Fibroblast of skin of scalp (primary cell): ENCODE measurements at regions not wholly inside any gene's neighbourhood (a gene's known extent, or its start where the extent isn't known, plus 50 kb on each side); places are given as distances from the start of the nearest gene placed in this dataset.

ENCODE experiments used
- DNase-seq: peaks from one replicate; pipeline ENCODE4 v3.0.0-alpha.2; 2013

- DNase-seq, result no peak
These were observed 110.1 kb upstream of the LPP start for GRCh38 chr3:188043891-188044290.

GRCh38 chr3:188046561-188047211 lies 107.3 kb upstream of the LPP start:
- DNase-seq, result peak; percentile 32

DNA sequence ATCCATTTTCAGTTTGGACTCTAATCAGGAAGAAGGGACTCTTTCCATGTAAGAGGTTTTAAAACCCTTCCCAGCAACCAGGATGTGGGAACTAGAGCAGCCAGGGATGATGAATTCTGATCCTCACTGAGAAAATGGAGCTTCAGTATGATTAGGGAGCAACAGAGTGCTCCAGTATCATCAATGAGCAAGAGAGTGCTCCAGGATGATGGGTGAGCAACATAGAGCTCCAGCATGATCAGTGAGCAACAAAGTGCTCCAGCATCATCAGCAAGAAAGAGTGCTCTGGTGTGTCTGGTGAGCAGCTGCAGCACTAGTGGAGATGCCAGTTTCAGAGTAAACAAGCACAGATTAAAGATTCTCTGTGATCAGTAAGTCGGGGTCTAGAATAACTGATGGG lies 106.4 kb upstream of the LPP start:
- no peak for DNase-seq

DNA sequence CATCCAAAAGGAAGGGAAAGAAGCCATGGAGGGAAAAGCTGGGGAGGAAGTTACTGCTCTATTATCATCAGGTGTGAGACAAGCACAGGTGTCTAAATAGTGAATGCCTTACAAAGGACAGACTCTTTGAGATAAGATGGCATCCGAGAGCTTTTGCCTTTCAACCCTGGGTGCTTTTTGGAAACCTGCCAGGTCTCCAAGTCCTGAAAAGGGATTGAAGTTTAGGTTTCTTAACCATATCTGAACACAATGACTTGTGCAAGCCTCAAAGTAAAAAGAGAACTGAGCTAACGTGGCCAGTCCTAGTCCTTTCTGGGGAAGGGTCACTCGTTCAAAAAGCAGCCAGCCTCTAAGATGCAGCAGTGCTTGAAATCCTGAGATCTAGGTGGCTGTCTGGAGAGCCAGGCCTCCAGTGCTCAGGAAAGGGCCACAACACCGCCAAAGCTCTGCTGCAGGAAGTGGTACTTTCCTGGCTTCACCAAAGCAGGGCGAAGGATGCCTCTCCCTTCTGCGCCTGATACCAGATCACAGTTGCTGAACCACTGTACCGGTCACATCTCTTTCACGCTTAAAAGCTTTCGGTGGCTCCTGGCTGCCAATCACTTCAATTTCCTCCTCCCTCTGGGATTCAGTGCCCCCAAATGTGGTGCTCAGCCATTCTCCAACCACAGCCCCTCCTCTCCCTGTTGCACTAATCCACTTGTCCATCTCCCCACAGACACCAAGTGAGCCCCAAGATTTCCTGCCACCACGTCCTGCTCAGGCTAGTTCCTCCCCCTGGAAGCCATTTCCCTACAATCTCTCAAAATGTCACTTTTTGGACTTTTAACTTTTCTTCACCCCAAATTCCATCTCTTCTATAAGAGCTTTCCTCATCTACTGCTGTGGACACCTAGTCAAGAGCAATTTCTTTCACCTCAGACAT lies 104.1 kb upstream of the LPP start:
- no peak for DNase-seq

DNA sequence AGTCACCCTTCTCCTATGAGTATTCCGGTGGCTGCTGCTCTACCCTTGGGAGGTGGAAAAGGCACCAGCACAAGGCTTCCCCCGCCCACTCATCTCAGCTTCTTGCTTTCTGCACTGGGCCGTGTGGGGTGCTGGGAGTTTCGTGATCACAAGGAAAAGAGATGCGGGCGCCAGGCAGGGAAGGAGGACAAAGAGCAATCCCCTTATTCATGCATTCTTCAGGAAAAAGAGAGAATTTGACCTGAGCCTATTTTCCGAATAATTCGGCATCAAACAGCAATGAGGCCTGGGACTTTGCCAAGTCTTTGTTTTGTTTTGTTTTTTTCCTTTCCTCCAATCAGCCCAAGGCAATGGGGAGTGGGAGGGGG lies 102.2 kb upstream of the LPP start:
- no peak for DNase-seq

DNA sequence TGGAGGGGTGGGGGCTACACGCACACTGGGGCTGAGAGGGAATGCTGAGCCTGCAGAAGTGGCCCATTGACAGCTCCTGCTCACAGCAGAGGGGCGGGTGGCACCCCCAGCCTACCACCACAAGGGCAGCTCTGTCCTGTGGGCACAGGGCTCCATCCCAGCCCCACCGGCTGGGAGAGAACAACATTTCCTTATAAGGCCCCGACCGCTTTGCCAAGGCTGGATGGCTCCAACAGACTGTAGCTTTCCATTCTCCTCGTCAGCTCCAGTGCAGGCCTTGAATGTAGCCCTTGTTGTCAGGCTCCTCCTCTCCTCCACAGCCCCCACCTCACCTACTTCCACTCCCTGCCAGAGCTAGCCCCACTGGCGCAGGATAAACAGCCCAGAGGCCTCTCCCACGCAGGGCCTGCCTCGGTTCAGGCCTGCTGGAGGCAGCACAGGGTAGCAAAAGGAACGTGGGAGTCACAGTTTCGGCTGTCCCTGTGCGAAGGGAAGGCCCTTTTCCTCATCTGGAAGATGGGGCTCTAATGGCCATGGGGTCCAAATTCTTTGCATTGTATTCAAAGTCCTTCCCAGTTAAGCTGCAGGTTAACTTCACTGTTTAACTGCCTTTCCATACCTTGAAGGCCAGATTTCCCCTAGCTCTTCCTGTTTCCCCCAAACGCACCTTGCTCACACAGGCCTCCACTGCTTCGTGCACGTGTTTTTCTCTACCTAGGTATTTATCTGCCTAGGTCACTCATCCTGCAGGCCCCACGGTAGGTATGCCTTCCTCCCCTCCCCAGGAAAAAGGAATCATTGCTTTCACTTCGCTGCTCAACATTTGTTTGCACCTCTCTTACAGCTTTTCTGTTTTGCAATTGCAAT lies 101.6 kb upstream of the LPP start:
- peak; percentile 46 for DNase-seq

GRCh38 chr3:188053036-188053340 lies 101.0 kb upstream of the LPP start:
- no peak for DNase-seq

GRCh38 chr3:188053710-188054380 lies 100.1 kb upstream of the LPP start:
- peak; percentile 38 for DNase-seq

DNA sequence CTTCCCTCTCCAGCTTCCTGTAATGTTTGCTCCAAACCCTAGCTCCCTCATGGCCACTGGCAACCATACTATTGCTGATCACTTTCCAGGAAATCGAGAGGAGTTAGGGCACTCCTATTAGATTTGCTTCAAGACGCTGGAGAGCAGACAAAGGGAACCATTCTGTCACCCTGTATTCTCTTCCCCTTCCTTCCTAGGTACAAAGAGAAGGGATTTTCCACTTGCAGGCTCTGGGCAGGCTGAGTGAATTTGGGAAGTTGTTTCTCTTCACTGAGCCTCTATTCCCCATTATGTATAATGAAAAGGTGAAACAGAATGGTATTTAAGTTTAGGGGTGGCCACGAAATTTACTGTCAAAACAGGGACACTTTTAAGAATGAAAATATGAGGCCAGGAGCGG lies 99.4 kb upstream of the LPP start:
- DNase-seq, result no peak

DNA sequence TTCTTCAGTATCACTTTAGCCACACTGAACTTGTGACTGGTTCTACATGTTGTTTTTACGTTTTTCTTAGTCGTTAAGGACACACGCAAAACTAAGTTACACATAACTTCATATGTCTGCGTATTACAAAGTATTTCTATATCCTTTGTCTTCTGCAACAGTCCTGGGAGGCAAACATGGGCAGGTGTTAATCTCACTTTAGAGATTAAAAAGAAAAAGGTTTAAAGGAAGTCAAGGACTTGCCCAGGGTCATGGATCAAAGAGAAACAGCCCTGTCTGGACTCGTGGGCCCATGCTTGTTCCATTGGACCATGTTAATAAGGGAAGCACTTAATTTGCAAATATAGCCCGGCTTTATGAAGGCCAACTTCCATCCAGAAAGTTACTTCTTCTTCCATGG lies 98.6 kb upstream of the LPP start:
- DNase-seq, result no peak

DNA sequence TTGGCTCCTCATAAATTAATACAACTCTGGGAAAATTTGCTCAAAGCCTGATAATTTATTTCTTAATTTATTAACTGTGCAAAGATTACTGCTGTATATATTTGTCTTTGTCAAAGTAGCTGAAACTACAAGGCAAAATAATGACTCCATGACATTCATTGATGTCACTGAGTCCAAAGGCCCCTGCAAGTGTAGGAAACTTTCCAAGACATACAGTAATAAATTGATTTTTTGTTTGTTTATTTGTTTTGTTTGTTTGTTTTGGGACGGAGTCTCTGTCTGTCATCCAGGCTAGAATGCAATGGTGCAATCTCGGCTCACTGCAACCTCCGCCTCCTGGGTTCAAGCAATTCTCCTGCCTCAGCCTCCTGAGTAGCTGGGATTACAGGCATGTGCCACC lies 96.8 kb upstream of the LPP start:
- DNase-seq, result no peak

DNA sequence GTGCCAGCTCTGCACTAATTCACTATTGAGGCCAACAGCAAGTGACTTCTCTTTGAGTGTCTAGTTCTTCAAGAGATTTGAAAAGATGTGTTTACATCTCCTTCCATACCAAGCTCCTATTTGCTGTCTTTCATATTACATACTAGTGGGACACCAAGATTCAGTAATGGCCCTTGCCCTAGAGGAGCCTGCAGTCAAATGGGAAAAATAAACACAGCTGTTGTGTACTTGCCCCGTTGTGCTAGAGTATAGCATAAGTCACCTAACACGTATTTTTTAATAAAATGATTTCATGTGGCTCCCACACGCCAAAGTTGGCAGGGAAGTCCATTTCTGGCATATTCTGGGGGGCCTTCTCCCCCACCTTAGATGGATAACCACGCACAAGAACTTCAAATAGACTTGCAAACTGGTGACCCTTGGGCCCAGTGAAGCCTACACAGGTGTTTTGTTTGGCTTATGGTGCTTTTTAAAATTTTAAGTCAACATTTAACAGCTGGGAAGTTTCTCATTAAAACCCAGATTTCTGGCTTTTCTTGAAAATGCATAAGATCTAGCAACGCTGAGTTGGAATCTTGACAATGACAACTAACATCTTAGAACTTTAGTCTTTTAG lies 95.3 kb upstream of the LPP start:
- DNase-seq, result no peak

DNA sequence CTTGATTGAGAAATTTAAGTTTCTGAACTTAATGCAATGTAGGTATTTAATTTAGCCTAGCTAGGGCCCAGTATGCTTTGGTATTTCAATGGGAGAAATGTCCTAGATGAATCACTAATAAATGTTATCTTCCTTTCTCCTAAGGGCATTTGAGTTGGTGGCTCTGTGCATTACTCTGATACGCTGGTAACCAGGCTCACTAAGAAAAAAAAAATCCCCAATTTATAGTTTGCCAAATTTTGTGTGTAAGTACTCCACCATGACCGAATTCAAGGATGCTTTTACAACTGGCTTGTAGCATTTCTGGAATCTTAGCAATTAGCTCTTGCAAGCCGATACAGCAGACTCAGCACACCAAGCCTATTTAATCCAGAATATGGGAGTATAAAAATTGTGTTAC lies 94.6 kb upstream of the LPP start:
- DNase-seq, result no peak

- no peak for DNase-seq
These were observed 93.6 kb upstream of the LPP start for GRCh38 chr3:188060264-188060835.

- DNase-seq, result peak; percentile 46
These were observed 93.0 kb upstream of the LPP start for GRCh38 chr3:188060840-188061544.

GRCh38 chr3:188062216-188062615 lies 91.7 kb upstream of the LPP start:
- no peak for DNase-seq

DNA sequence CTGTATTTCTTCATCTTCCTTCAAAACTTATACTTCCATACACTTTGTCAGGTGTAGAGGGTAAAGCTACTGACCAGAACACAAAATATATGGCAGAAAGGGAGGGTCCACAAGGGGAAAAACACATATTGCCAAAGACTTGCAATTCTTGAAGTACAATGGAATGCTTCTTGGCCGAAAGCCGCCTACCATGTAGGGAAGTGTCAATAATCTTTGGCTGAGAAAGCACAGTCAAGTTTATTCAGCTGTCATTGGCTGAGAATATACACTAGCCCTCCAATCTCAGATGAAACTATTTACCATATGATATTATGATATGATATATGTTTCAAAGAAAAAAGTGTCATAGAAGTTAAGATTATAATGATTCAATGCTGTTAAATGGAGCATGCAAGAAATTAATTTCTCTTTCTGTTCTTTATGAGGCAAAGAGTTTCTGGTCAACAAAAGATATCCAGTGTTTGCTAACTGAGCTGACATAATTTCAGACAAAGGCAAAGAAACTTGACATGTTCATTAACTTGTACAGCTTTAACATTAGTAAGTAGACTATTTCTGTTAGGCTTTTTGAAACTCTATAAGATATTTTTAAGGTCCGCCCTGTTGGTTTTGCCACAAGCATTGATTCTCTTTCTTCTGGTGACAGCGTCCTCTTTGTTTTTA lies 89.0 kb upstream of the LPP start:
- peak; percentile 19 for DNase-seq

DNA sequence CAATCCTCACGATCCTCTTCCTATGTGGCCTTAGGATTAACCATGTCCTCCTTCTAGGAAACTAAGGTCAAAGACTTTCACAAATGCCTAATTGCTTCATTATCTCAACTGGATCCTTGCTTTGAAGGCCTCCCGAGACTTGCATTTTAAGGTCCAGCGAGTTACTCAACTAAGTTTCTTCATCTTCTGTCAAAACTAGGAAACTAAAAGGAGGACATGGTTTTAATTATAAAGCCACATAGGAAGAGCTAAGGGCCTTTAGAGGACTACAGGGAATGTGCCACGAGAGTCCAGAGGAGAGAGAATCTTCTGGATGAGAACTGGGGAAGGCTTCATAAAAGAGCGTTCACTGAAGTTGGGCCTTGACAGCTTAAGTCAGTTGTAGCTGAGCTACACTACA lies 87.8 kb upstream of the LPP start:
- peak; percentile 16 for DNase-seq

DNA sequence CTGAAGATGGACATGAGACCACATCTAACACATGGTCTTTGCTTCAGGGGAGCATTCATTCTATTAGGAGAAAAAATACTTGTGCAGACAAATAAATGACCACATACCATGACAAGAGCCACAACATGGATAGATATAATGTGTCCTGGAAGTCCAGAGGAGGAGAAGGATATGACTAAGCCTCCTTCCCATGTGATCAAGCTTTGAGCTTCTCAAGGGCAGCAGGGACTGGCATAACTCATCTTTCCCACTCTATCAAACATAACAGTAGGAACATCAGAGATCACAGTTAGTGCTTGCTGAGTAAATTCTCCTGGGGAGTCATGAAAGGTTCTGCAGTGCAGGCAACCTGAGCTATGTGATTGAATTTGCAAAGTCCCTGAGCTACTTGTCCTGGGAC lies 86.0 kb upstream of the LPP start:
- DNase-seq, result peak; percentile 80

DNA sequence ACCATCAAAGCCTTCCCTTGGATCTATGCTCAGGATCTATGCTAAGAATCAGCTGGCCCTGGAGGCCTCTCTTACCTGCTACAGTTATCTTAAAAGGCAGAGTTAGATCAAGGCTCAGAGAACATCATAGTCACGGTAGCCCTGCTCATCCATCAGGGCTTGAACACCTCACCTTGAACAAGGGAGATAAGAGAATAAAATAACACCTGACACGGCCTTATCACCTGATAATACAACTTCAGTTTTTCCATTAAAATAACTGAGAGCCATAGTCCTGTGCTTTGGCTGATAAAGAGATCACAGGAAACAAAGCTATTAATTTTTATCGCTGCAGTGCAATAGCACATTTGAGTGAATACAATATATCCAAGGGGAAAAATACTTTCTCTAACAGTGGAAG lies 85.6 kb upstream of the LPP start:
- DNase-seq, result no peak

DNA sequence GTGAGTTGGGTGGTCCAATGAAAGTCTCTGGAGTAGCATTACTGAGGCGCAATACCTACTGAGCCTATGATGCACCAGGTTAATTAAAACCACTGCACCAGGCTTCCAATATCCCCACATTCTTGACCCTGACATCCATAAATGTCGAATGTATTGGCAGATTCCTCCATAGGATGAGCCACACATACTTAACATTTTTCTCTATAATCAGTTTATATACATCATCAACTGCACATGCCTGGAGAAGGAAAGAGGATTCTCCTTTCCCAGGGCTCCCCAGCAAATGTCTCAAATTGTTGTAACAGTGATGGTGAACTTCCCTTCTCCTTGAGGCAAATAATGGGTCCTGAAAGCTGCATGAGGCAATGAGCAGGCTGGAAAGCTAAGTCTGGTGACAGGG lies 82.3 kb upstream of the LPP start:
- peak; percentile 76 for DNase-seq
